Thoracic aorta (tissue), 2 donors: ENCODE measurements at regions not wholly inside any gene's neighbourhood (a gene's known extent, or its start where the extent isn't known, plus 50 kb on each side); places are given as distances from the start of the nearest gene placed in this dataset.

ENCODE experiments used
- ATAC-seq: fragments of 150-250 bp; one replicate; pipeline ENCODE4 v1.8.0; 2017; ENCODE audit warnings: low read depth; ENCODE audit not compliant: insufficient number of reproducible peaks, low FRiP score
- DNase-seq: peaks from one replicate; pipeline ENCODE4 v3.0.0-alpha.2; 2020; ENCODE audit warnings: low spot score
- H3K27ac ChIP-seq, 2 donors: fragments of 200-600 bp; sonication (generic); 1 replicate in 1 of 2; 2 replicates in 1 of 2; pipeline ENCODE4 v1.5.1; 2016; ENCODE audit warnings: mild to moderate bottlenecking in 2 of 2, moderate library complexity in 2 of 2
- H3K27me3 ChIP-seq: fragments of 200-600 bp; sonication (generic); replicated peaks from 2 replicates; pipeline ENCODE4 v1.6.0; 2016; ENCODE audit warnings: mild to moderate bottlenecking; ENCODE audit not compliant: insufficient read depth
- H3K36me3 ChIP-seq: fragments of 200-600 bp; sonication (generic); one replicate; pipeline ENCODE4 v1.5.1; 2016
- H3K4me1 ChIP-seq, 2 donors: fragments of 200-600 bp; sonication (generic); 1 replicate in 1 of 2; 2 replicates in 1 of 2; pipeline versions ENCODE4 v1.5.1 to v1.6.0; 2016; ENCODE audit warnings: low read depth in 2 of 2, mild to moderate bottlenecking in 1 of 2; ENCODE audit not compliant: control insufficient read depth in 1 of 2
- H3K4me3 ChIP-seq: fragments of 200-600 bp; sonication (generic); 2 replicates; pipeline ENCODE4 v1.5.1; 2016; ENCODE audit warnings: mild to moderate bottlenecking
- H3K9me3 ChIP-seq: fragments of 200-600 bp; sonication (generic); 2 replicates; pipeline ENCODE4 v1.5.1; 2016
- TF ChIP-seq, protein P1 (sequence below): fragments of 200-600 bp; sonication (generic); IDR thresholded peaks from one replicate; pipeline ENCODE4 v1.5.1; 2019; ENCODE audit warnings: antibody characterized with exemption

- H3K27ac ChIP-seq, result no peak overlapping the region
- H3K36me3 ChIP-seq, result no peaks in the 10 kb centered on the region
- no peaks in the 10 kb centered on the region for H3K27me3 ChIP-seq
- TF ChIP-seq, protein P1, sequence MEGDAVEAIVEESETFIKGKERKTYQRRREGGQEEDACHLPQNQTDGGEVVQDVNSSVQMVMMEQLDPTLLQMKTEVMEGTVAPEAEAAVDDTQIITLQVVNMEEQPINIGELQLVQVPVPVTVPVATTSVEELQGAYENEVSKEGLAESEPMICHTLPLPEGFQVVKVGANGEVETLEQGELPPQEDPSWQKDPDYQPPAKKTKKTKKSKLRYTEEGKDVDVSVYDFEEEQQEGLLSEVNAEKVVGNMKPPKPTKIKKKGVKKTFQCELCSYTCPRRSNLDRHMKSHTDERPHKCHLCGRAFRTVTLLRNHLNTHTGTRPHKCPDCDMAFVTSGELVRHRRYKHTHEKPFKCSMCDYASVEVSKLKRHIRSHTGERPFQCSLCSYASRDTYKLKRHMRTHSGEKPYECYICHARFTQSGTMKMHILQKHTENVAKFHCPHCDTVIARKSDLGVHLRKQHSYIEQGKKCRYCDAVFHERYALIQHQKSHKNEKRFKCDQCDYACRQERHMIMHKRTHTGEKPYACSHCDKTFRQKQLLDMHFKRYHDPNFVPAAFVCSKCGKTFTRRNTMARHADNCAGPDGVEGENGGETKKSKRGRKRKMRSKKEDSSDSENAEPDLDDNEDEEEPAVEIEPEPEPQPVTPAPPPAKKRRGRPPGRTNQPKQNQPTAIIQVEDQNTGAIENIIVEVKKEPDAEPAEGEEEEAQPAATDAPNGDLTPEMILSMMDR, result no peak
- H3K4me3 ChIP-seq, result no peak overlapping the region
- no peaks in the 10 kb centered on the region for H3K9me3 ChIP-seq
- H3K4me1 ChIP-seq, result no peaks in the 10 kb centered on the region
- no peak for ATAC-seq
- no peak for DNase-seq
These were observed 187.7 kb upstream of the DCN start for GRCh38 chr12:91370086-91370868.

GRCh38 chr12:91368613-91369012, 186.0 kb upstream of the DCN start:
- Histone ChIP-seq H3K36me3 (no peaks in the 10 kb centered on the region), H3K4me1 (no peaks in the 10 kb centered on the region), H3K4me3 (no peak overlapping the region), H3K9me3 (no peaks in the 10 kb centered on the region), H3K27ac (no peak overlapping the region), H3K27me3 (no peaks in the 10 kb centered on the region)
- ATAC-seq (no peak), DNase-seq (no peak)
- TF ChIP-seq, protein P1, result no peak

DNA sequence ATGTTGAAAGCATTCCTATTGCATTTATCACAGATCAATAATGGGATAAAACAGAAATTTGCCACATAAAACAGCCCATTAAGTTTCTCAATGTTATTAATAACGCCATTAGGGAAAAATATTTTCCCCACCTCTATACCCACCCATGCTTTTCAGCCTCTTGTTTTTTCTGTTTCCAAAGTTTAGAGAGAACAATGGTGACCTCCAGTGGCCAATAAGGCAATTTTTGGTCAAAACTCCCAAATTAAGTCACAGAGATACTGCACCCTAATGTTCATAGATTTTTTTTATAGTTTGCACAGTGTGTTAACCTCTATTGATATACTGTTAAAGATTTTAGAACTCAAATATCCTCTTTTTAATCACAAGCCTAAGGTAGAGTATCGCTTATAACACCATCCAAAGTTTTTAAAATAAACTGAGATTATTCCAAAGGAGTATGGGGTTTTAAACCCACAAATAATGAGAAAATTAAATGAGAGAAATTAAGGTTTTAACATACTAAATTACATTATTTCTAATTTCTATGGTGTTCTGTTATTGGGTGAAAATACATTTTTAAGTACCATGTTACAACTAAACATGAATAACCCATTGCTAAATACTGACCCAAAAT, 184.7 kb upstream of the DCN start:
- Histone ChIP-seq H3K27me3 (no peaks in the 10 kb centered on the region), H3K36me3 (no peaks in the 10 kb centered on the region), H3K27ac (no peak overlapping the region), H3K4me1 (no peaks in the 10 kb centered on the region), H3K4me3 (no peak overlapping the region), H3K9me3 (no peaks in the 10 kb centered on the region)
- DNase-seq (no peak), ATAC-seq (no peak)
- TF ChIP-seq, protein P1, result peak; percentile 19

- Histone ChIP-seq H3K27ac (no peak overlapping the region), H3K4me3 (no peak overlapping the region), H3K36me3 (no peaks in the 10 kb centered on the region), H3K4me1 (no peaks in the 10 kb centered on the region), H3K27me3 (no peaks in the 10 kb centered on the region), H3K9me3 (no peaks in the 10 kb centered on the region)
- TF ChIP-seq, protein P1, result no peak
- ATAC-seq (no peak), DNase-seq (no peak)
These were observed 182.0 kb upstream of the DCN start for GRCh38 chr12:91364471-91365184.

- no peaks in the 10 kb centered on the region for H3K9me3 ChIP-seq
- no peaks in the 10 kb centered on the region for H3K36me3 ChIP-seq
- H3K27ac ChIP-seq, result no peak overlapping the region
- ATAC-seq (no peak), DNase-seq (no peak)
- H3K4me1 ChIP-seq, result no peaks in the 10 kb centered on the region
- TF ChIP-seq, protein P1, result peak; percentile 75
- no peaks in the 10 kb centered on the region for H3K27me3 ChIP-seq
- no peak overlapping the region for H3K4me3 ChIP-seq
These were observed 179.2 kb upstream of the DCN start for GRCh38 chr12:91361864-91362263.
